ENCODE measurements at regions not wholly inside any gene's neighbourhood (a gene's known extent, or its start where the extent isn't known, plus 50 kb on each side); places are given as distances from the start of the nearest gene placed in this dataset.

- TF ChIP-seq CTCF (IDR thresholded peaks at IDR 0.05; ENCODE audit: poor library complexity) = no peak
- no peak for TF ChIP-seq EZH2phosphoT487 (IDR thresholded peaks at IDR 0.05; ENCODE audit: low read depth, severe bottlenecking, unreplicated experiment)
- no peak for TF ChIP-seq EZH2 (IDR thresholded peaks at IDR 0.05; ENCODE audit: borderline replicate concordance)
Measured at GRCh38 chr9:38278931-38279679, 113.4 kb upstream of the ALDH1B1 start.
